22Rv1 (cell line): ENCODE measurements at regions not wholly inside any gene's neighbourhood (a gene's known extent, or its start where the extent isn't known, plus 50 kb on each side); places are given as distances from the start of the nearest gene placed in this dataset.

ENCODE experiments used
- ZFX ChIP-seq: fragments of 450-650 bp; IDR thresholded peaks from 2 replicates; pipeline ENCODE4 v1.6.1; 2017; ENCODE audit warnings: antibody characterized with exemption, borderline replicate concordance
- TF ChIP-seq, protein P1 (sequence below): fragments of 450-650 bp; IDR thresholded peaks from 2 replicates; pipeline ENCODE4 v1.5.1; 2017; ENCODE audit warnings: mild to moderate bottlenecking

DNA sequence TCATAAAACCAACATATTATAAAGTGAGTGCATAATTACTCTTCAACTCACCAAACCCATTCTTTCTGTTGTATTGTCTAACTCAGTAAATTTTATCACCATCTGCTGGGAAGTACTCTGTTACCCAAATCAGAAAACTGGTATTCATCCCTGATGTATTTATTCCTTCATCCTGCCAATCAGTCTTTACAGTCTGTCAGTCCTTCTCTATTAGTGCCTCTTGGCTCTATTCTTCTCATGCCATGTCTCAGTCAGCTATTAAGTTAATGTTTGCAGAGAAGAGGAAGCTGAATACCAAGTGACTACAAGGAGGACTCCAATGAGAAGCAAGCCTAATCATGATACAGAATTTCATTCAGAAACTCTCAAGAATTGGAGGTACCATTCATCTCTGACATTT is 631.2 kb downstream of the CPS1 start:
- TF ChIP-seq, protein P1, sequence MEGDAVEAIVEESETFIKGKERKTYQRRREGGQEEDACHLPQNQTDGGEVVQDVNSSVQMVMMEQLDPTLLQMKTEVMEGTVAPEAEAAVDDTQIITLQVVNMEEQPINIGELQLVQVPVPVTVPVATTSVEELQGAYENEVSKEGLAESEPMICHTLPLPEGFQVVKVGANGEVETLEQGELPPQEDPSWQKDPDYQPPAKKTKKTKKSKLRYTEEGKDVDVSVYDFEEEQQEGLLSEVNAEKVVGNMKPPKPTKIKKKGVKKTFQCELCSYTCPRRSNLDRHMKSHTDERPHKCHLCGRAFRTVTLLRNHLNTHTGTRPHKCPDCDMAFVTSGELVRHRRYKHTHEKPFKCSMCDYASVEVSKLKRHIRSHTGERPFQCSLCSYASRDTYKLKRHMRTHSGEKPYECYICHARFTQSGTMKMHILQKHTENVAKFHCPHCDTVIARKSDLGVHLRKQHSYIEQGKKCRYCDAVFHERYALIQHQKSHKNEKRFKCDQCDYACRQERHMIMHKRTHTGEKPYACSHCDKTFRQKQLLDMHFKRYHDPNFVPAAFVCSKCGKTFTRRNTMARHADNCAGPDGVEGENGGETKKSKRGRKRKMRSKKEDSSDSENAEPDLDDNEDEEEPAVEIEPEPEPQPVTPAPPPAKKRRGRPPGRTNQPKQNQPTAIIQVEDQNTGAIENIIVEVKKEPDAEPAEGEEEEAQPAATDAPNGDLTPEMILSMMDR = no peak
- TF ChIP-seq ZFX = no peak
